HG03565 (cell line): ENCODE measurements at regions not wholly inside any gene's neighbourhood (a gene's known extent, or its start where the extent isn't known, plus 50 kb on each side); places are given as distances from the start of the nearest gene placed in this dataset.
"Not testable (repeated sequence)": the region's sequence is repeated elsewhere in the genome, so short reads cannot be mapped to it uniquely, and the experiment has no call there.

Experiments
- ATAC-seq: cut with Tn5 transposase; IDR thresholded peaks from one replicate; pipeline ENCODE4 v1.9.1; 2021; ENCODE audit warnings: mild to moderate bottlenecking, moderate library complexity; ENCODE audit not compliant: unreplicated experiment

GRCh38 chr11:25159341-25159740 lies 662.5 kb downstream of the LUZP2 start:
- ATAC-seq, result no peak

GRCh38 chr11:25163421-25163820 lies 666.6 kb downstream of the LUZP2 start:
- ATAC-seq, result no peak

DNA sequence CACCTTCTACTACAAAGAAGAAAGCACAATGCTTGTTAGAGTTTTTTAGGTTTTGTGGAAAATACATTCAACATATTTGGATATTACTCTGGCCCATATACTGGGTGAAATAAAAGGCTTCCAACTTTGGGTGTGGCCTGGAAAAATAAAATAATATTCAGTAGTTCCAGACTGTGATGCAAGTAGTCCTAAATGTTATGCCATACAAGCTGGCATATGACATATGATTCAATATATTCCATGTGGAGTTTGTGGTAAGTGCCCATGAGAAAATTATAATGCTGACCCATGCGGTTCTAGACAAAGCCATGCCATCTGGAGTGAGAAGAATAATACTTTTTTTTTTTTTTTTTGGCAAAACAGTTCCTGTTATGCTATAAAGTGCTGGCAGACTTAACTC lies 683.3 kb downstream of the LUZP2 start:
- no peak for ATAC-seq

DNA sequence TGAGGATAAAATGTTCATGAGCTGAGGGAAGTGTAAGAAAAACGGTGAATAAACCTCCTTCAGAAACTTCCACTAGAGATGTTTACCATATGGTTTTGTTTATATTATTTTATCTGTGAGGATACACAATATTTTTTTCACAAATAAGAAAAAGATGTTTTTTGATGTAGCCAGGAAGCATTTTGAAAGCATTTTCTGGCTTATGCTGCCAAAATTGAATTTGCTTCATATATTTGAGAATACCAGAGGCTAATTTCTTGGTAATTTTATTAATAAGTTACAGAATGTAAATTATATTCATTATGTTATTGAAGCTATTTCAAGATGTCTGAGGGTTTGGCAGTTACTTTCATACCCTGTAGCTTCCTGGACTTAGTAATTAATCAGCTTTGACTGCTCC lies 686.6 kb downstream of the LUZP2 start:
- ATAC-seq, result no peak

- no peak for ATAC-seq
Measured at GRCh38 chr11:25197515-25197914, 700.7 kb downstream of the LUZP2 start.

- ATAC-seq, result no peak
Measured at GRCh38 chr11:25198704-25199103, 701.9 kb downstream of the LUZP2 start.

DNA sequence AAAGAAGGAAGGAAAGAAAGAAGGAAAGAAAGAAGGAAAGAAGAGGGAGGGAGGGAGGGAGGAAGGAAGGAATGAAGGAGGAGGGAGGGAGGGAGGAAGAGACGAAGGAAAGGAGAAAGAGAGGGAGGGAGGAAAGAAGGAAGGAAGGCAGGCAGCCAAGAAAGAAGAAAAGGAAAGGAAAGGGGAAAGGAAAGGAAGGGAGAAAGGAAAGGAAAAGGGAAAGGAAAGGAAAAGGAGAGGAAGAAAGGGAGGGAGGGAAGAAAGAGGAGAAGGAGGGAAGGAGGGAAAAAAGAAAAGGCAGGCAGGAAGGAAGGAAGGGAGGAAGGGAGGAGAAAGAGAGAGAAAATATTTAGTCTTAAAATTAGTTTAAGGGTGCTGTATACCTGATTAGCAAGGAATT lies 704.1 kb downstream of the LUZP2 start:
- no peak for ATAC-seq

- no peak for ATAC-seq
Measured at GRCh38 chr11:25206762-25207161, 709.9 kb downstream of the LUZP2 start.

GRCh38 chr11:25211635-25212254 lies 714.9 kb downstream of the LUZP2 start:
- ATAC-seq, result no peak

GRCh38 chr11:25214535-25215176 lies 717.8 kb downstream of the LUZP2 start:
- ATAC-seq, result no peak

- ATAC-seq, result no peak
Measured at GRCh38 chr11:25218036-25218435, 721.2 kb downstream of the LUZP2 start.

DNA sequence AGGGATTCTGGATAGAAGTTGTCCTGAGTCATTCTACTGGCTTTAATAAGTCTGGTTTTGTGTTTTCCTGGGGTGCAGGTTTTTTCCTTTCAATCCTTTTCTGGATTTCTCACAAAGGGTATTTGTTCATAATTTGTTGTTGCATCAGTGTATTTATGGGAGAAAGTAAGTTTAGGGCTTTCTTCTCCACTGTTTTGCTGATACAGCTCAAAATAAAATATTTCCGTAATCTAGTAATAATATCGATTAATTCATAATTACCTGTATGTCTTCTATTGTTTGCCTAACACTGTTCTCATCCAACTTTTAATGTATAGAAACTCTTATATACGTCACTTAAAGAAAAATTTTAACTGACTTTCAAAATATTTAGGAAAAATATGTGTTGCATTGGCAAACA lies 728.2 kb downstream of the LUZP2 start:
- no peak for ATAC-seq

GRCh38 chr11:25242928-25243327 lies 746.1 kb downstream of the LUZP2 start:
- ATAC-seq, result no peak

- no peak for ATAC-seq
Measured at GRCh38 chr11:25244126-25244525, 747.3 kb downstream of the LUZP2 start.

GRCh38 chr11:25247336-25247735 lies 750.5 kb downstream of the LUZP2 start:
- ATAC-seq, result no peak

- no peak for ATAC-seq
Measured at GRCh38 chr11:25252854-25253253, 756.0 kb downstream of the LUZP2 start.

GRCh38 chr11:25263861-25264260 lies 767.0 kb downstream of the LUZP2 start:
- ATAC-seq, result not testable (repeated sequence)

- no peak for ATAC-seq
Measured at GRCh38 chr11:25271301-25271700, 774.4 kb downstream of the LUZP2 start.

- ATAC-seq, result no peak
Measured at GRCh38 chr11:25272214-25272613, 775.4 kb downstream of the LUZP2 start.

- ATAC-seq, result not testable (repeated sequence)
Measured at GRCh38 chr11:25280821-25281220, 784.0 kb downstream of the LUZP2 start.

- ATAC-seq, result no peak
Measured at GRCh38 chr11:25293166-25293565, 796.3 kb downstream of the LUZP2 start.

- ATAC-seq, result no peak
Measured at GRCh38 chr11:25298450-25298849, 801.6 kb downstream of the LUZP2 start.

DNA sequence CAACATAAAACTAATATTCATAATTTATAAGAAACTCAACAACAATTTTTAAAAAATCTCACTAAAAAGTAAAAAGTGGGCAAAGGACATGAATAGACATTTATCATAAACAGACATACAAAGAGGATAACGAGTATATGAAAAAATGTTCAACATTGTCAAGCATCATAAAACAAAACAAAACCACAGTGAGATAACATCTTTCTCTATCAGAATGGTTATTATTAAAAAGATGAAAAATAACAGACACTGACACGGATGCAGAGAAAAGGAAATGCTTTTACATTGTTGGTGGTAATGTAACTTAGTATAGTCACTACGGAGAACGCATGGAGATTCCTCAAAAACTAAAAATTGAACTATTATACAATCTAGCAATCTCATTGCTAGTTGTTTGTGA lies 813.0 kb downstream of the LUZP2 start:
- ATAC-seq, result no peak
